ENCODE measurements at regions not wholly inside any gene's neighbourhood (a gene's known extent, or its start where the extent isn't known, plus 50 kb on each side); places are given as distances from the start of the nearest gene placed in this dataset.

- no peak for TF ChIP-seq CTCF (IDR thresholded peaks at IDR 0.05)
- H3K27ac ChIP-seq = no peak overlapping the region
- H3K36me3 ChIP-seq = no peaks in the 10 kb centered on the region
- intact Hi-C loops (cut with DNase I) = no loop called here
- H3K4me1 ChIP-seq = no peaks in the 10 kb centered on the region
- no peak for ATAC-seq
- H3K9me3 ChIP-seq = no peaks in the 10 kb centered on the region
- no peak for DNase-seq
- H3K27me3 ChIP-seq = peaks cover 6% of the 10 kb centered on the region
- no peak overlapping the region for H3K4me3 ChIP-seq
These were observed 65.3 kb upstream of the C14orf180 start for GRCh38 chr14:104514156-104514848.

- DNase-seq (no peak), ATAC-seq (no peak)
These were observed 64.3 kb upstream of the C14orf180 start for GRCh38 chr14:104515059-104515810.

GRCh38 chr14:104515811-104516780, 63.5 kb upstream of the C14orf180 start:
- ATAC-seq (no peak), DNase-seq (no peak)
- H3K27me3 ChIP-seq = no peaks in the 10 kb centered on the region
- no peaks in the 10 kb centered on the region for H3K9me3 ChIP-seq
- TF ChIP-seq CTCF (IDR thresholded peaks at IDR 0.05) = no peak
- intact Hi-C loops (cut with DNase I) = no loop called here
- H3K4me1 ChIP-seq = no peaks in the 10 kb centered on the region
- no peak overlapping the region for H3K4me3 ChIP-seq
- H3K36me3 ChIP-seq = no peaks in the 10 kb centered on the region
- H3K27ac ChIP-seq = no peak overlapping the region

More at GRCh38 chr14:104515059-104515810, 64.3 kb upstream of the C14orf180 start:
- Histone ChIP-seq H3K9me3 (no peaks in the 10 kb centered on the region), H3K36me3 (no peaks in the 10 kb centered on the region), H3K4me1 (no peaks in the 10 kb centered on the region), H3K27me3 (no peaks in the 10 kb centered on the region), H3K27ac (no peak overlapping the region), H3K4me3 (no peak overlapping the region)
- intact Hi-C loops (cut with DNase I) = no loop called here
- no peak for TF ChIP-seq CTCF (IDR thresholded peaks at IDR 0.05)

GRCh38 chr14:104516906-104517305, 62.7 kb upstream of the C14orf180 start:
- TF ChIP-seq CTCF (IDR thresholded peaks at IDR 0.05) = no peak
- Histone ChIP-seq H3K27ac (no peak overlapping the region), H3K4me3 (no peak overlapping the region), H3K36me3 (no peaks in the 10 kb centered on the region), H3K27me3 (no peaks in the 10 kb centered on the region), H3K4me1 (no peaks in the 10 kb centered on the region), H3K9me3 (no peaks in the 10 kb centered on the region)
- intact Hi-C loops (cut with DNase I) = no loop called here
- ATAC-seq (no peak), DNase-seq (no peak)

GRCh38 chr14:104517426-104517825, 62.1 kb upstream of the C14orf180 start:
- no peaks in the 10 kb centered on the region for H3K4me1 ChIP-seq
- H3K36me3 ChIP-seq = no peaks in the 10 kb centered on the region
- no peaks in the 10 kb centered on the region for H3K27me3 ChIP-seq
- no peak overlapping the region for H3K27ac ChIP-seq
- intact Hi-C loops (cut with DNase I) = no loop called here
- TF ChIP-seq CTCF (IDR thresholded peaks at IDR 0.05) = no peak
- DNase-seq (no peak), ATAC-seq (no peak)
- H3K4me3 ChIP-seq = no peak overlapping the region
- H3K9me3 ChIP-seq = no peaks in the 10 kb centered on the region
